Gastroesophageal sphincter (tissue), 3 donors: ENCODE measurements at regions not wholly inside any gene's neighbourhood (a gene's known extent, or its start where the extent isn't known, plus 50 kb on each side); places are given as distances from the start of the nearest gene placed in this dataset.

Experiments used
- CTCF ChIP-seq, 4 experiments: fragments of 200-600 bp in 2 of 4; fragments of 450-650 bp in 2 of 4; sonication (generic) in 1 of 4; IDR thresholded peaks; one replicate each; pipeline ENCODE4 v1.5.1; 2017 to 2019; ENCODE audit warnings: antibody characterized with exemption in 4 of 4, mild to moderate bottlenecking in 2 of 4, moderate library complexity in 2 of 4
- EP300 ChIP-seq: sonication (generic); formaldehyde crosslinking; IDR thresholded peaks from one replicate; pipeline ENCODE4 v1.6.1; 2017; ENCODE audit warnings: antibody characterized with exemption, mild to moderate bottlenecking
- POLR2A ChIP-seq, 2 donors: fragments of 450-650 bp; IDR thresholded peaks; one replicate each; pipeline ENCODE4 v1.6.1; 2017; ENCODE audit warnings: antibody characterized with exemption in 2 of 2, mild to moderate bottlenecking in 2 of 2, moderate library complexity in 1 of 2
- POLR2AphosphoS5 ChIP-seq: sonication (generic); formaldehyde crosslinking; IDR thresholded peaks from one replicate; pipeline ENCODE4 v1.6.1; 2017; ENCODE audit warnings: antibody characterized with exemption

- TF ChIP-seq CTCF (IDR thresholded peaks at IDR 0.05): no peak
- no peak for TF ChIP-seq POLR2A (IDR thresholded peaks at IDR 0.05)
- TF ChIP-seq EP300: no peak
- TF ChIP-seq POLR2AphosphoS5: no peak
Observed at GRCh38 chr5:54398191-54398590, 57.3 kb upstream of the HSPB3 start.
